GM12864 (cell line): ENCODE measurements at regions not wholly inside any gene's neighbourhood (a gene's known extent, or its start where the extent isn't known, plus 50 kb on each side); places are given as distances from the start of the nearest gene placed in this dataset.

ENCODE experiments used
- DNase-seq: peaks from one replicate; pipeline ENCODE4 v3.0.0-alpha.2; 2011; ENCODE audit warnings: low read depth
- H3K4me3 ChIP-seq: 2 replicates; pipeline ENCODE4 v1.5.1; 2011; ENCODE audit warnings: mild to moderate bottlenecking, low read depth, low read length, control low read depth
- CTCF ChIP-seq: IDR thresholded peaks from 2 replicates; pipeline ENCODE4 v1.5.1; 2011; ENCODE audit warnings: low read depth, mild to moderate bottlenecking, moderate library complexity, low read length, control low read depth, inconsistent platforms; ENCODE audit errors: missing control alignments

DNA sequence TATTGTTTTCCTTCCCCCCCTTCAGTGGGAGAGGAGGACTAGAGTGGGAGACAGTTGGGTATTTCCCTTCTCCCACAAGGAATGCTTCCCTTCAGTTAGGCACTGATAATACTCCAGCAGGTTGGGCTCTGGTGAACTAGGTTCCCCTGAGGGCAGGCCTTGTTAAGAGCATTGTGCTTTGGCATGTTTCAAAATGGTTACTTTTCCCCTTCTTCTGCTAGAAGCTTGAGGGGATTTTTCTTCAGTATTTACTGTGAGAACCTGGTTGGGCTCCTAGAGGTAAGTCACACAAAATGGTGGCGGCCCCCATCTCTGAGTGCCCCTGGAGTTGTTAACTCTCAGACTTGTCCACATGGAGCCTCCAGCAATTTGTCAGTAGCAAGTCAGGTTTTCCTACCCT is 156.2 kb downstream of the CYB561 start:
- no peak for DNase-seq
- H3K4me3 ChIP-seq: no peak overlapping the region
- TF ChIP-seq CTCF: no peak

GRCh38 chr17:63290351-63290750 is 155.8 kb downstream of the CYB561 start:
- no peak for DNase-seq
- no peak for TF ChIP-seq CTCF
- H3K4me3 ChIP-seq: no peak overlapping the region

GRCh38 chr17:63290784-63291183 is 155.3 kb downstream of the CYB561 start:
- TF ChIP-seq CTCF: no peak
- no peak for DNase-seq
- no peak overlapping the region for H3K4me3 ChIP-seq

DNA sequence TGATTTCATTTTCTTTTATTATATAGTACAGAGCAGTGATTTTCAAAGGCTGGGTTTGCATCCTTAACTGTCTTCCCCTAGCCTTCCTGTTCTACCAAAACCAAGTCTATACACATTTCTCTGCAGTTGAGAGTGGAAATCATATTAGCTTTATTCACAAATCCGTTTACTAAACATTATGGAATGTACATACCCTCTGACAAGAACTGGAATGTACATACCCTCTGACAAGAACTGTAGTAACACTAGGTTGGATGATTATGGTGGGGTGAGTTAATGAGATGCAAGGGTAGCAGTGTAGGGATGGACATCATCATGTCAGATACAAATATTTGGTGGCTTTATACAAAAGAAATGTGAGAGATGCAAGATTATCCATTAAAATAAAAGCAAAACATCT is 154.8 kb downstream of the CYB561 start:
- no peak for TF ChIP-seq CTCF
- H3K4me3 ChIP-seq: no peak overlapping the region
- DNase-seq: no peak

- H3K4me3 ChIP-seq: no peak overlapping the region
- DNase-seq: no peak
- TF ChIP-seq CTCF: no peak
Observed at GRCh38 chr17:63292421-63292820, 153.7 kb downstream of the CYB561 start.

- no peak overlapping the region for H3K4me3 ChIP-seq
- TF ChIP-seq CTCF: no peak
- no peak for DNase-seq
Observed at GRCh38 chr17:63293323-63294075, 152.6 kb downstream of the CYB561 start.

DNA sequence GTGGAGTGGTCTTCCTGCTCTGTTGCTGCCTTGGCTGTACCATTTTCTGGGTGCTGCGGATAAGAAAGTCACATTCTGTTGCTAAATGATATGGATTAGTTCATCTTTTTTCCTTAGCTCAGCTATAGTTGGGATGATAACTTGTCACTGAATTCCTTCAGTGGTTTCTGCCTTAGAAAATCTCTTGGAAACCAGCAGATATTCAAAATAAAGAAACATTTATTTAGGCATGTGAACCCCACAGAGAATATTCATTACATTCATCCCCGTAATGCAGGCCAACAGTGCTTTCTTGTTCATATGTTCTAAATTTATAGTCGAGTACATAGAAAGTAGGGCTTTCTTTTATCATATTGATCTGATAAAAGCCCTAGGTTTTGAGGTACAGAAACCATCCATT is 151.3 kb downstream of the CYB561 start:
- no peak for DNase-seq
- no peak overlapping the region for H3K4me3 ChIP-seq
- no peak for TF ChIP-seq CTCF
